ENCODE measurements at regions not wholly inside any gene's neighbourhood (a gene's known extent, or its start where the extent isn't known, plus 50 kb on each side); places are given as distances from the start of the nearest gene placed in this dataset.

GRCh38 chr3:178367817-178368617 is 168.2 kb upstream of the KCNMB2 start:
- peak in 1 of 2 donors; percentile 65 for DNase-seq (ENCODE audit: low read depth in 2 of 2)

- no peak for DNase-seq (ENCODE audit: low read depth in 2 of 2)
Observed at GRCh38 chr3:178369006-178369405, 167.2 kb upstream of the KCNMB2 start.

- no peak for DNase-seq (ENCODE audit: low read depth in 2 of 2)
Observed at GRCh38 chr3:178369811-178370210, 166.4 kb upstream of the KCNMB2 start.

- DNase-seq (ENCODE audit: low read depth in 2 of 2) = no peak
Observed at GRCh38 chr3:178370387-178370786, 165.8 kb upstream of the KCNMB2 start.

- DNase-seq (ENCODE audit: low read depth in 2 of 2) = peak in 1 of 2 donors; percentile 13
Observed at GRCh38 chr3:178381555-178381954, 154.7 kb upstream of the KCNMB2 start.

GRCh38 chr3:178381971-178382448 is 154.2 kb upstream of the KCNMB2 start:
- DNase-seq (ENCODE audit: low read depth in 2 of 2) = no peak

GRCh38 chr3:178382449-178383061 is 153.7 kb upstream of the KCNMB2 start:
- peak in 1 of 2 donors; percentile 84 for DNase-seq (ENCODE audit: low read depth in 2 of 2)

GRCh38 chr3:178384321-178385230 is 151.7 kb upstream of the KCNMB2 start:
- DNase-seq (ENCODE audit: low read depth in 2 of 2) = peak in 1 of 2 donors; percentile 31

GRCh38 chr3:178385280-178385952 is 150.8 kb upstream of the KCNMB2 start:
- DNase-seq (ENCODE audit: low read depth in 2 of 2) = peak; percentile 47 to 68

- DNase-seq (ENCODE audit: low read depth in 2 of 2) = no peak
Observed at GRCh38 chr3:178386401-178386800, 149.8 kb upstream of the KCNMB2 start.

GRCh38 chr3:178386880-178387279 is 149.4 kb upstream of the KCNMB2 start:
- DNase-seq (ENCODE audit: low read depth in 2 of 2) = no peak

GRCh38 chr3:178388473-178388872 is 147.8 kb upstream of the KCNMB2 start:
- no peak for DNase-seq (ENCODE audit: low read depth in 2 of 2)

- DNase-seq (ENCODE audit: low read depth in 2 of 2) = peak in 1 of 2 donors; percentile 12
Observed at GRCh38 chr3:178389258-178389657, 147.0 kb upstream of the KCNMB2 start.

- peak; percentile 37 to 40 for DNase-seq (ENCODE audit: low read depth in 2 of 2)
Observed at GRCh38 chr3:178392511-178392926, 143.7 kb upstream of the KCNMB2 start.

GRCh38 chr3:178393146-178393545 is 143.1 kb upstream of the KCNMB2 start:
- no peak for DNase-seq (ENCODE audit: low read depth in 2 of 2)

- peak; percentile 60 to 77 for DNase-seq (ENCODE audit: low read depth in 2 of 2)
Observed at GRCh38 chr3:178393824-178394223, 142.4 kb upstream of the KCNMB2 start.

GRCh38 chr3:178396318-178396717 is 139.9 kb upstream of the KCNMB2 start:
- no peak for DNase-seq (ENCODE audit: low read depth in 2 of 2)

- DNase-seq (ENCODE audit: low read depth in 2 of 2) = no peak
Observed at GRCh38 chr3:178397202-178397601, 139.0 kb upstream of the KCNMB2 start.

GRCh38 chr3:178397836-178398235 is 138.4 kb upstream of the KCNMB2 start:
- DNase-seq (ENCODE audit: low read depth in 2 of 2) = no peak

- peak in 1 of 2 donors; percentile 40 for DNase-seq (ENCODE audit: low read depth in 2 of 2)
Observed at GRCh38 chr3:178404961-178405360, 131.3 kb upstream of the KCNMB2 start.

GRCh38 chr3:178405531-178405930 is 130.7 kb upstream of the KCNMB2 start:
- DNase-seq (ENCODE audit: low read depth in 2 of 2) = no peak

All from lung microvascular endothelial cell (primary cell).